ENCODE measurements at regions not wholly inside any gene's neighbourhood (a gene's known extent, or its start where the extent isn't known, plus 50 kb on each side); places are given as distances from the start of the nearest gene placed in this dataset.

- TF ChIP-seq REST (IDR thresholded peaks at IDR 0.05; ENCODE audit: unreplicated experiment): no peak
- TF ChIP-seq STAT1 (IDR thresholded peaks at IDR 0.05; ENCODE audit: unreplicated experiment): no peak
Measured at GRCh38 chr6:17186925-17187324, 85.1 kb downstream of the STMND1 start (continued).

- no peak overlapping the region for H3K4me3 ChIP-seq
- no peak overlapping the region for H3K27ac Mint-ChIP-seq
- H4K20me1 ChIP-seq (replicated peaks; ENCODE audit: insufficient read depth): no peaks in the 10 kb centered on the region
- DNase-seq (ENCODE audit: low spot score) (no peak), ATAC-seq (no peak)
- H3K27me3 Mint-ChIP-seq (ENCODE audit: insufficient read depth, low read depth, poor library complexity): peaks cover 4% of the 10 kb centered on the region
- H3K9me2 ChIP-seq (ENCODE audit: insufficient read depth): no peaks in the 10 kb centered on the region; the same call in 1 of the 2 replicates
- H3K36me3 Mint-ChIP-seq (ENCODE audit: low read depth): no peaks in the 10 kb centered on the region
- H3K4me1 ChIP-seq (ENCODE audit: insufficient read depth): no peaks in the 10 kb centered on the region
- H3K4me2 ChIP-seq: no peak overlapping the region
- no peaks in the 10 kb centered on the region for H3K79me2 ChIP-seq (replicated peaks; ENCODE audit: insufficient read depth)
- H3K27ac ChIP-seq (ENCODE audit: low read depth): no peak overlapping the region
- H3K9me3 Mint-ChIP-seq: no peaks in the 10 kb centered on the region; the same call in 2 of the 3 replicates
- H3K27me3 ChIP-seq (ENCODE audit: insufficient read depth): no peaks in the 10 kb centered on the region
- H3K4me3 Mint-ChIP-seq: no peak overlapping the region
- TF ChIP-seq EZH2phosphoT487 (IDR thresholded peaks at IDR 0.05; ENCODE audit: unreplicated experiment) (no peak), EZH2 (IDR thresholded peaks at IDR 0.05; ENCODE audit: low read depth, unreplicated experiment) (no peak)
- no peaks in the 10 kb centered on the region for H3K4me1 Mint-ChIP-seq
- H3K36me3 ChIP-seq (ENCODE audit: insufficient read depth): no peaks in the 10 kb centered on the region
- no peaks in the 10 kb centered on the region for H3F3A ChIP-seq (replicated peaks; ENCODE audit: low read depth)
- no peak overlapping the region for H2AFZ ChIP-seq
Measured at GRCh38 chr6:17193106-17193775, 87.9 kb upstream of the RBM24 start.

- Histone ChIP-seq H3K9me2 (ENCODE audit: insufficient read depth) (peaks cover 6% of the 10 kb centered on the region; the same call in 1 of the 2 replicates), H2AFZ (no peak overlapping the region), H3K4me1 (ENCODE audit: insufficient read depth) (no peaks in the 10 kb centered on the region), H3K79me2 (replicated peaks; ENCODE audit: insufficient read depth) (no peaks in the 10 kb centered on the region), H3K27me3 (ENCODE audit: insufficient read depth) (peaks cover 9% of the 10 kb centered on the region; the same call in 1 of the 2 replicates), H3K4me3 (no peak overlapping the region), H4K20me1 (replicated peaks; ENCODE audit: insufficient read depth) (no peaks in the 10 kb centered on the region), H3F3A (replicated peaks; ENCODE audit: low read depth) (no peaks in the 10 kb centered on the region), H3K4me2 (no peak overlapping the region), H3K27ac (ENCODE audit: low read depth) (no peak overlapping the region), H3K36me3 (ENCODE audit: insufficient read depth) (no peaks in the 10 kb centered on the region; the same call in 1 of the 2 replicates)
- 0 out of 3 replicates have a peak, but pooled peaks cover 3% of the 10 kb centered on the region for H3K36me3 Mint-ChIP-seq (ENCODE audit: low read depth)
- H3K27ac Mint-ChIP-seq: no peak overlapping the region
- peaks cover 7% of the 10 kb centered on the region; the same call in 1 of the 3 replicates for H3K9me3 Mint-ChIP-seq
- no peak for ATAC-seq
- no peak for DNase-seq (ENCODE audit: low spot score)
- H3K4me3 Mint-ChIP-seq: no peak overlapping the region
- H3K27me3 Mint-ChIP-seq (ENCODE audit: insufficient read depth, low read depth, poor library complexity): peaks cover 3% of the 10 kb centered on the region
- peaks cover 2% of the 10 kb centered on the region; the same call in 2 of the 3 replicates for H3K4me1 Mint-ChIP-seq
- TF ChIP-seq ETS1 (IDR thresholded peaks at IDR 0.05): no peak
- no peak for TF ChIP-seq NANOG (IDR thresholded peaks at IDR 0.05; ENCODE audit: borderline replicate concordance)
- TF ChIP-seq JUNB (IDR thresholded peaks at IDR 0.05; ENCODE audit: unreplicated experiment): no peak
- TF ChIP-seq STAT1 (IDR thresholded peaks at IDR 0.05; ENCODE audit: unreplicated experiment): no peak
- TF ChIP-seq ZNF462 (CRISPR knock-in tag; IDR thresholded peaks at IDR 0.05): no peak
- no peak for TF ChIP-seq ZNF114 (CRISPR knock-in tag; IDR thresholded peaks at IDR 0.05)
- no peak for TF ChIP-seq EZH2phosphoT487 (IDR thresholded peaks at IDR 0.05; ENCODE audit: unreplicated experiment)
Measured at GRCh38 chr6:17197607-17198006, 83.6 kb upstream of the RBM24 start.
